ENCODE measurements at regions not wholly inside any gene's neighbourhood (a gene's known extent, or its start where the extent isn't known, plus 50 kb on each side); places are given as distances from the start of the nearest gene placed in this dataset.

DNA sequence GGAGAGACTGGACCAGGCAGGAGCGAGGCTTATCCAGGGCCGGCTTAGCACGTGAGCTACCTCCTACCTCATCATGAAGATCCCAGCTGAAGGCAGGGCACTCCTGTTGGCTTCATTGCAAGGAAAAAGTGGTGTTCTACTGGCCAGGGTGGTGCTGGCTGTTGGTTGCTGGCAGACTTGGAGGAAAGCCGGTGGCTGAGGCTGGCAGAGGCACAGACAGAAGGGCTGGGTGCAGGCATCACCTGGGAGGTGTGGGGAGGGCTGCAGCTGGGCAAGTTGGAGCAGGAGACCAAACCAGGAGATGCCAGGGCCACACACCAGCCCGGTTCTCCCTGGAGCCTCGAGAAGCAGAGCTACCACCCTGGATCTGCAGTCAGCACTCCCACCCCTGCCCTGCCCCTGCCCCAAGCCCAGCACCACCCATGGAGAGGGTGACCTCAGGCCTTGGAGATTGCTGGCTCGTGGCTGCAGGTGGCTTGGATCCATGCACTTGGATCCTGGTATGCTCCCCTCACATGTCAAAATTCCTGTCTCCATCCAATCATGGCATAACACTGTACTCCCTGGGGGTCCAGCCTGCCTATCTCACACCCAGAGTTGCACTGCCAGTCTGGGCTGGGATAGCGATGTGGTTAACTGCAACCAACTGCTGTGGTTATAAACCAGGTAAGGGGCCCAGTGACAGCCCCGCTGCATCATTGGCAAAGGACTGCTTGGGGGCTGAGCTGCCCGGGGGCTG lies 49.7 kb downstream of the GLI2 start:
- Histone ChIP-seq H3K27me3 (ENCODE audit: control insufficient read depth, insufficient read depth, low read length) (no peaks in the 10 kb centered on the region), H3K4me1 (ENCODE audit: control insufficient read depth, insufficient read depth, low read length) (peaks cover 61% of the 10 kb centered on the region), H3K9me3 (ENCODE audit: control insufficient read depth, insufficient read depth, low read length) (no peaks in the 10 kb centered on the region), H3K9ac (ENCODE audit: low read depth, low read length) (no peak overlapping the region; the same call in 1 of the 2 replicates), H3K27ac (ENCODE audit: low read depth, low read length) (peak overlapping the region; percentile 93), H3K36me3 (ENCODE audit: control insufficient read depth, insufficient read depth, low read length) (no peaks in the 10 kb centered on the region), H3K4me3 (ENCODE audit: low read depth, low read length) (no peak overlapping the region)

DNA sequence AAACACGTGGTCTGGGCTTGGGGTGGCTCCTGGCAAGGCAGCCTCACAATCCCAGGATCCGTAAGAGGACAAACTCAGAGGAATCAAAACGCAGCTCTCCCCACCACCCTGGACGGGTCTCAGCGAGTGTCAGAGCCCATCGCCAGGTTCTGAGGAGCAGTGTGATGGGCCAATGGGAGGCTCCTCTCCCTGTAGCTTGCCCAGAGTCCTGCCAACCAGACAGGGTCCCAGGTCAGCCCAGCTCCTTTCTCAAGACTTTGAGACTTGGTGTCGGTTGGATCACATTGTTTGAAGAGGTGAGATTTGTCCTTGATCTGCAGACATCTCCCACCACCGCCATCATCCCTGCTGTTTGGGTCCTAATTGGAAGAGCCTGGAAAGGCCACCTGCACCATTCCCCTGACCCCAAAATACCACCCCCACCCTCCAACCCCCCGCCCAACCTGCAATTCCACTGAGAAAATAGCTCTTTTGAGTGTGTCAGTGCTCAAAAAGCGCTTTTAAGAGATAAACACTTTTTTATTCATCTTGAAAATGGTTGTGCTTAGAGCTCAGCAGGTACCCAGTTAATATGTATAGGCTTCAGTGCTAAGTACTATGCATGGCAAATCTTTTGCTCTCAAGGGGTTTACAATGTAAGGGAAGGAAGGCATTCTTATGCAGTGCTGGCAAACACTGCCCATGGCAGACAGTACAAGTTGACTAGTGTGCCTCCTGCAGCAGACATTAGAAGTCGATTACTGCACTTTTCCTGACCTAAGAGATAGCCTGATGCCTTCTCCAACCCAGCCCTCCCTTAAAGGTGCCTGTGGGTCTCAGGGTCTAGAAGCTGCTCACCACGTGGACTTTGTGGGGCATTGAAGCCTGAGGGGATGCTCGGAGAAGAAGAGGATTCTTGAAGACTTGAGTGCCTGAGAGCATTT lies 50.6 kb downstream of the GLI2 start:
- no peaks in the 10 kb centered on the region for H3K27me3 ChIP-seq (ENCODE audit: control insufficient read depth, insufficient read depth, low read length)
- H3K9ac ChIP-seq (ENCODE audit: low read depth, low read length) = peak overlapping the region; percentile 32; the same call in 1 of the 2 replicates
- H3K9me3 ChIP-seq (ENCODE audit: control insufficient read depth, insufficient read depth, low read length) = no peaks in the 10 kb centered on the region
- H3K27ac ChIP-seq (ENCODE audit: low read depth, low read length) = peak overlapping the region; percentile 93
- no peaks in the 10 kb centered on the region for H3K36me3 ChIP-seq (ENCODE audit: control insufficient read depth, insufficient read depth, low read length)
- peaks cover 66% of the 10 kb centered on the region for H3K4me1 ChIP-seq (ENCODE audit: control insufficient read depth, insufficient read depth, low read length)
- H3K4me3 ChIP-seq (ENCODE audit: low read depth, low read length) = no peak overlapping the region

DNA sequence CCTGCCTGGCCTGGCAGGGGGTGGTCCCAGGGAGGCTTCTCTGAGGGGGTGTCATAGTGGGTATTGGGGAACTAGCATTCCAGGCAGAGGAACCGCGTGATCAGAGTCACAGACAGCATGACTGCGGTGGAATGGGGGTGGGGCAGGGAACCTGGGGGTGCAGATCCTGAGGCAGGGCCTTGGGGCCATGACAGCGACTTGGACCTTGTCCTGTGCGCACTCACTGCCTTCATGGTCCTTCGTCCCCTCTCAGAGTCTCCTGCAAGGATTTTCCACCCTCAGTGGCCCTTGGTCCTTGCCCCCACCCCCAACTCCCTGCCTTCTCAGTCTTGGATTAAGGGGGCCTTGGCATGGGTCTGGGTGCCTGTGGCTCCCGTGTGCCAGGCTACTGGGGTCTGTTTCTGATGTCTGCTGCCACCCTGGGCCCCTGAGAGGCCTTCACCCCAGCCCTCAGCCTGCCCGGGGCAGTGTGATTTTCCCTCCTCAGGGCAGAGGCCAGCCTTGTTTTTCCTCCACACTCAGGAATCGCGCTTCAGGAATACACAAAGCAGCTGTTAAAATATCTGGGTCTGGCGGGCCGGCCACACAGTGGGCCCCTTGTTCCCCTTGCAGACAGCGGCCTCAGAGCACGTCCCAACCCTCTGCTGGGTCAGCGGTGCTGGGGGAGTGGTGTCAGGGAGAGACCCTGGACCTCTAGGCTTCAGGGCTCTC lies 51.6 kb downstream of the GLI2 start:
- peak overlapping the region; percentile 93 for H3K27ac ChIP-seq (ENCODE audit: low read depth, low read length)
- peaks cover 75% of the 10 kb centered on the region for H3K4me1 ChIP-seq (ENCODE audit: control insufficient read depth, insufficient read depth, low read length)
- H3K9ac ChIP-seq (ENCODE audit: low read depth, low read length) = peak overlapping the region; percentile 32; the same call in 1 of the 2 replicates
- H3K36me3 ChIP-seq (ENCODE audit: control insufficient read depth, insufficient read depth, low read length) = no peaks in the 10 kb centered on the region
- H3K4me3 ChIP-seq (ENCODE audit: low read depth, low read length) = no peak overlapping the region
- H3K9me3 ChIP-seq (ENCODE audit: control insufficient read depth, insufficient read depth, low read length) = no peaks in the 10 kb centered on the region
- no peaks in the 10 kb centered on the region for H3K27me3 ChIP-seq (ENCODE audit: control insufficient read depth, insufficient read depth, low read length)

DNA sequence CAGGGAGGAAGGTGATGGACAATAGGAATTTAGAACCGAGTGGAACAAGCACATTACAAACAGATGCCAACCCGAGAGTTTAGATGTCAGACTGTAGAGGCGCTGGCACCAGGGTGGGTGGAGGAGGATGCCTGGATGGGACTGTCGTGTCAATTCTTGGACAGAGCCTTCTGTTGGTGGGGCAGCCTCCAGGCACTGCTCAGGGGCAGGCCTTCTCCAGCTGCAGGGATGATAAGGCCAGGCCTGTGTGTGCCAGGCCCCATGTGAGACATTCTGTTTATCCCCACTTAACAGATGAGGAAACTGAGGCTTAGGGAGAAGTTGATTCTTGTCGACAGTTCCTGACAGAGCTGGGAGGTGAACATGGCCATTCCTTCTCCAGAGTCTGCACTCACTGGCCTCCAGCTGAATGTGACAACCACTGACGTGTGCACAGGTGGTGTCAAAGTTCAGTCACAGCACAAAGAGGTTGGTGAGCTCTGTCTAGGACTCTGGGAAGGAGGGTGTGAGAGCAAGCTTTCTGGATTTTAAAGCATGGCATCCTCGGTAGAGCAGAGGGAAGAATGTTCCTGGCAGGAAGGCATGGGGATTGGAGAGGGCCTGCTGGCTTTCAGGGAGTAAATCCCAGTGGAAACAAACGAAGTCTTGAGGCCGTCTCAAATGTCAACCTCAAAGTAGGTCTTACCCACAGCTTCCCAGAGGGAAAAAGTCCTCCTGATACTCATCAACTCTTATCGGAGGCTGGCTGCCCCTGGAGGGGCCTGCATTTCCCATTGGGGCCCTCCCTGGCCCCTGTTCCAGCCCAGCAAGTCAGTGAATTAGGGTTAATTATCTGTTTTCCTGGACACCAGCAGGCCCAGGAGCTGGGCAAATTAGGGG lies 52.4 kb downstream of the GLI2 start:
- no peaks in the 10 kb centered on the region for H3K9me3 ChIP-seq (ENCODE audit: control insufficient read depth, insufficient read depth, low read length)
- H3K4me1 ChIP-seq (ENCODE audit: control insufficient read depth, insufficient read depth, low read length) = peaks cover 69% of the 10 kb centered on the region
- no peak overlapping the region for H3K4me3 ChIP-seq (ENCODE audit: low read depth, low read length)
- H3K27me3 ChIP-seq (ENCODE audit: control insufficient read depth, insufficient read depth, low read length) = no peaks in the 10 kb centered on the region
- H3K9ac ChIP-seq (ENCODE audit: low read depth, low read length) = no peak overlapping the region
- H3K27ac ChIP-seq (ENCODE audit: low read depth, low read length) = no peak overlapping the region
- no peaks in the 10 kb centered on the region for H3K36me3 ChIP-seq (ENCODE audit: control insufficient read depth, insufficient read depth, low read length)

DNA sequence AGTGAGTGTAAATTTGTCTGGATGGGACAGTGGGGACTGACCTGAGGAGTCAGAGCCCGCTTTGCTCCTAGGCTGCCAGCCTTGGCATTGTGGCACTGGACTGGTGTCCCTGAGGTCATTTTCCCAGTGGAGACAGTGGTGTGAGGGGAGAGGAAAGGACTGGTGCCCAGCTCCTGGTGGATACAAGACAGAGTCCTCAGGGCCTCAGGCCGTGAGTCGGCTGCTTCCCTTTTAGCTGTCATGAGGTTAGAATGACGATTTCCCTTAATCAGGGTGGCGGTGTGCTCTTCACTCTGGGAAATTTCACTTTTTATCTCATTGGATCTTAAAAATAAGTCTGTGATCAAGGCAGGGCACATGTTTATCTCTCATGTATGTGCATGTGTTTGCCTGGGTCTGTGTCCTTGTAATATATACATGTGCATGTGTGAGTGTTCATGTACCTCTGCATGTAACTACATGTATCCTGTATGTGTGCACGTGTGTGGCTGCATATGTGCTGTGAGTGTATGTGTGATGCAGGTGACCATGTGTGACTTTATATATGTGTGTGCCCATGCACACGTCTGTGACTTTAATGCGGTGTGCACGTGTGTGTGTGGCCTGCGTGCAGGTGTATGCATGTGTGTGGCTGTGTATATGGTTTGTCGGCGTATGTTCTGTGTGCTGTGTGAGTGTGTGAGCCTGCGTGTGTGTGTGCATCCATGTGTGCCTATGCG lies 55.7 kb downstream of the GLI2 start:
- Histone ChIP-seq H3K27ac (ENCODE audit: low read depth, low read length) (no peak overlapping the region), H3K9me3 (ENCODE audit: control insufficient read depth, insufficient read depth, low read length) (no peaks in the 10 kb centered on the region), H3K27me3 (ENCODE audit: control insufficient read depth, insufficient read depth, low read length) (no peaks in the 10 kb centered on the region), H3K36me3 (ENCODE audit: control insufficient read depth, insufficient read depth, low read length) (no peaks in the 10 kb centered on the region), H3K4me3 (ENCODE audit: low read depth, low read length) (no peak overlapping the region), H3K4me1 (ENCODE audit: control insufficient read depth, insufficient read depth, low read length) (peaks cover 41% of the 10 kb centered on the region), H3K9ac (ENCODE audit: low read depth, low read length) (no peak overlapping the region)

DNA sequence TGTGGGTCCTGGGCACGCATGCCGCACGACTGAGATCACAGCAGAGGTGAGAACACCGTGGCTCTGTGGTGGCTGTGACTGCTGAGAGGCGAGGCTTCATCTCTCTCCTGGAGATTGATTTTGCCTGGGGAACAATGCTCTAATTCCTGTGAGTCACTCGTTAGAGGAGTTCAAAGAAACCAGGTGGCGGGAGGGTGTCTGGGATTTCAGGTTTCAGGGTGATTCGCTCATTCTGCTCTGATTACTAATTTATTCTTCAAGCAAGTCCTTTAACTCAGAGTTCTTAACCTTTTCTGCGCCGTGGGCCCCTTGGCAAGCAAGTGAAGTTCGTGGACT lies 56.3 kb downstream of the GLI2 start:
- no peak overlapping the region for H3K9ac ChIP-seq (ENCODE audit: low read depth, low read length)
- peak overlapping the region; percentile 24 for H3K27ac ChIP-seq (ENCODE audit: low read depth, low read length)
- no peaks in the 10 kb centered on the region for H3K36me3 ChIP-seq (ENCODE audit: control insufficient read depth, insufficient read depth, low read length)
- H3K27me3 ChIP-seq (ENCODE audit: control insufficient read depth, insufficient read depth, low read length) = no peaks in the 10 kb centered on the region
- no peak overlapping the region for H3K4me3 ChIP-seq (ENCODE audit: low read depth, low read length)
- H3K9me3 ChIP-seq (ENCODE audit: control insufficient read depth, insufficient read depth, low read length) = no peaks in the 10 kb centered on the region
- H3K4me1 ChIP-seq (ENCODE audit: control insufficient read depth, insufficient read depth, low read length) = peaks cover 43% of the 10 kb centered on the region

DNA sequence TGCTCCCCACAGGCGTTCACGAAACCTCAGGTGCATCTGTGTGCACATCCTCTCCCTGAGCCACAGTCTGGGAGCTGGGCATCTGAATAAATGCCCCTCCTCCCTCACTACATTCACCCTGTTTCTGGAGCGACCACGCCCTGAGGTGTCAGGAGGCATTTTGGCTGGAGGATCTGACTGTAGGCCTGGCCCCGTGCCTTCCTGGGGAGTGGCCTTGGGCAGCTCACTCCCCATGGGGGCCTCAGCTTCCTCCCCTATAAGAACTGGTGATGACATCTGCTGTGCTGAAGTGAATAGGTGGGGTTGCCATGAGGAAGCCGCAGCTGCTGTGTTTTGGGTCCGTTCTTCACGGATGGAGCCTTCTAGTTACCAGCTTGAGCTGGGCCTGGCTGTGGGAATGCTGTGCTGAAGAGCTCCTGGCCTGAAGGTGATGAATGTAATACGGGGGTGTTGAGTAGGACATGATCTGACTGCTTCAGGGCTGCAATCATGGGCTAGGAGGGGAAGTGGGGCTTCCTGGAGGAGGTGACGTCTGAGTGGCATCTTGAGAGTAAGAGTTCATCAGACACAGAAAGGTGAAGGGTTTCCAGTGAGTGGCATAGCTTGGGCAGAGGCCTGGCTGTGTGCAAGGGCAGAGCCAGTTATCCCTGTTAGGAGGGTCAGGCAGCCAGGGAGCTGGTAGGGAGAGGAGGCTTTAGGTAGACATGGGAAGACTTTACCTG lies 58.2 kb downstream of the GLI2 start:
- no peaks in the 10 kb centered on the region for H3K9me3 ChIP-seq (ENCODE audit: control insufficient read depth, insufficient read depth, low read length)
- no peaks in the 10 kb centered on the region for H3K27me3 ChIP-seq (ENCODE audit: control insufficient read depth, insufficient read depth, low read length)
- no peak overlapping the region for H3K9ac ChIP-seq (ENCODE audit: low read depth, low read length)
- peaks cover 46% of the 10 kb centered on the region for H3K4me1 ChIP-seq (ENCODE audit: control insufficient read depth, insufficient read depth, low read length)
- no peak overlapping the region for H3K4me3 ChIP-seq (ENCODE audit: low read depth, low read length)
- no peak overlapping the region for H3K27ac ChIP-seq (ENCODE audit: low read depth, low read length)
- peaks cover 3% of the 10 kb centered on the region for H3K36me3 ChIP-seq (ENCODE audit: control insufficient read depth, insufficient read depth, low read length)

DNA sequence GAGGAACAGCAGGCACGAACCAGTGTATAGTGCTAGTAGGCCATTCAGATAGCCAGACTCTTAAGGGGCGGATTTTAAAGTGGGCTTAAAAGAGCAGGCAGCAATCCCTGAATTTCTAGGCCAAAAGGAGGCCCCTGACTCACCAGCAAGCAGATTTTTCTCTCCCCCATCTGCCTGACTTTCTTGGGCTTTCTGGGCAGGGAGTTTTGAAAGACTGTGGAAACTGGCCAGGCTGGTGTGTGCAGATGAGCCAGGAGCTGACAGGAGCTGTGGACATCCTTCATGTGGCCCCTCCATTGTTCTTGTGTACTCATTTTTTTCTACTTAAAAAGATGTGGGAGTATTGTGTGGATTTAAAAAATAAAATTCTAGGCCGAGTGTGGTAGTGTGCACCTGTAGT lies 59.0 kb downstream of the GLI2 start:
- no peak overlapping the region for H3K4me3 ChIP-seq (ENCODE audit: low read depth, low read length)
- no peak overlapping the region for H3K9ac ChIP-seq (ENCODE audit: low read depth, low read length)
- H3K36me3 ChIP-seq (ENCODE audit: control insufficient read depth, insufficient read depth, low read length) = peaks cover 9% of the 10 kb centered on the region
- H3K27me3 ChIP-seq (ENCODE audit: control insufficient read depth, insufficient read depth, low read length) = no peaks in the 10 kb centered on the region
- peaks cover 46% of the 10 kb centered on the region for H3K4me1 ChIP-seq (ENCODE audit: control insufficient read depth, insufficient read depth, low read length)
- no peaks in the 10 kb centered on the region for H3K9me3 ChIP-seq (ENCODE audit: control insufficient read depth, insufficient read depth, low read length)
- no peak overlapping the region for H3K27ac ChIP-seq (ENCODE audit: low read depth, low read length)

DNA sequence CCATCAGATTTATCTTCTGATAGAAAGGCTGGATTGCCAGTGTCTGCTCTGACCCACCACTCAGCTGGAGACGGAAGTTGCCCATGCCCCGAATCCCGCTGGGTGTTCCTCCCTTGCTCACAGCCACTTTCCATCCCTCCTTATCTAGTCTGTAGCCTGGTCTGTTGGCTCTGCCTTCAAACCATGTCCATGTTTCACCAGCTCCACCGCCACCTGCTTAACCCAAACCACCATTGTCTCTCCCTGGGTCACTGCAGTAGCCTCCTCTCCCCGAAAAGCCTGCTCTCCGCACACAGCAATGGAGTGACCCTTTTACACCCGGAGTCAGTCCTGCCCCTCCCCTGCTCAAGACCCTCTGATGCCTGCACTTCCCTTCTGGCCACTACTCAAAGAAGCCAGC lies 60.4 kb downstream of the GLI2 start:
- peaks cover 38% of the 10 kb centered on the region for H3K4me1 ChIP-seq (ENCODE audit: control insufficient read depth, insufficient read depth, low read length)
- H3K27me3 ChIP-seq (ENCODE audit: control insufficient read depth, insufficient read depth, low read length) = no peaks in the 10 kb centered on the region

More for the DNA sequence above, 60.4 kb downstream of the GLI2 start:
- Histone ChIP-seq H3K9ac (ENCODE audit: low read depth, low read length) (no peak overlapping the region), H3K27ac (ENCODE audit: low read depth, low read length) (no peak overlapping the region), H3K9me3 (ENCODE audit: control insufficient read depth, insufficient read depth, low read length) (no peaks in the 10 kb centered on the region), H3K4me3 (ENCODE audit: low read depth, low read length) (no peak overlapping the region), H3K36me3 (ENCODE audit: control insufficient read depth, insufficient read depth, low read length) (peaks cover 13% of the 10 kb centered on the region)

All from HUES48 (cell line).